Coronary artery (tissue), 2 donors: ENCODE measurements at regions not wholly inside any gene's neighbourhood (a gene's known extent, or its start where the extent isn't known, plus 50 kb on each side); places are given as distances from the start of the nearest gene placed in this dataset.

Source experiments
- DNase-seq: peaks from one replicate; pipeline ENCODE4 v3.0.0-alpha.2; 2017; ENCODE audit warnings: low spot score
- H3K27ac ChIP-seq, 2 donors: fragments of 200-600 bp; sonication (generic); one replicate each; pipeline ENCODE4 v1.5.1; 2016 to 2019
- H3K4me3 ChIP-seq: fragments of 200-600 bp; sonication (generic); 2 replicates; pipeline ENCODE4 v1.5.1; 2016; ENCODE audit warnings: mild to moderate bottlenecking, moderate library complexity
- CTCF ChIP-seq: fragments of 200-600 bp; sonication (generic); IDR thresholded peaks from one replicate; pipeline ENCODE4 v1.5.1; 2019; ENCODE audit warnings: antibody characterized with exemption

DNA sequence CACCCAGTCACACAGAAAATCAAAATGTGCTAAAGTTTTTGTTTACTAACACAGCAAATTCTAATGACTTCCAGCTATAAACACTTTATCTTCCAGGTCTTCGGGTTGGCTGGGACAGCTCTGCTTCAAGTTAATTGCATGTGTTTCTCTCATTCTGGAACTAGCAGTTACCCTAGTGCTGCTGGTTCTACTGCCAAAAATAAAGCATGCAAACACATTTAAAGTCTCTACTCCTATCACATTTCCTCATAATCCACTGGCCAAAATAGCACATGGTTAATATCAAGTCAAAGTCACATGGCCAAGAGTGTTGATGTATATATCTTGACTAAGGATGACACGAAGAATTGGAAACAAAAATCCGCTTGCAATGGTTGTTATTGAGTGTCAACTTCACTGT is 973.1 kb upstream of the ADGRL2 start:
- H3K27ac ChIP-seq: no peak overlapping the region
- TF ChIP-seq CTCF: no peak
- H3K4me3 ChIP-seq: no peak overlapping the region
- no peak for DNase-seq

DNA sequence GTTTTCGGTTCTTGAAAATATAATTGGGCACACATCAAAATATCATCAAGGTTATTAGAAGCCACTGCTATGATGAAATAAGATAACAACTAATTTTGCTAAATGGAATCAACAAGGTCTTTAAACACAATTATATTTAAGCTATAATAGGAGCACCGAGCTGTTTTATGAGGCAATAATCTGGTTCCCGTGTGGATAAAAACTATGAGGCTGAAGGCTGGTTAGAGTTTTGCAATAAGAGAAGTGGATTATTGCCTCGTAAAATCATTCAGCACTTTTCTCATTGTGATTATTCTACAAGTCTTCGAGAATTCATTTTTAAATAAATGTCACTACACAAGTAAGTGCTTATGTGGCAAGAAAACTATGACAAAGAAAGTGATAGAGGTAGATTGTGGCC is 975.7 kb upstream of the ADGRL2 start:
- DNase-seq: no peak
- no peak for TF ChIP-seq CTCF
- Histone ChIP-seq H3K27ac (no peak overlapping the region), H3K4me3 (no peak overlapping the region)

DNA sequence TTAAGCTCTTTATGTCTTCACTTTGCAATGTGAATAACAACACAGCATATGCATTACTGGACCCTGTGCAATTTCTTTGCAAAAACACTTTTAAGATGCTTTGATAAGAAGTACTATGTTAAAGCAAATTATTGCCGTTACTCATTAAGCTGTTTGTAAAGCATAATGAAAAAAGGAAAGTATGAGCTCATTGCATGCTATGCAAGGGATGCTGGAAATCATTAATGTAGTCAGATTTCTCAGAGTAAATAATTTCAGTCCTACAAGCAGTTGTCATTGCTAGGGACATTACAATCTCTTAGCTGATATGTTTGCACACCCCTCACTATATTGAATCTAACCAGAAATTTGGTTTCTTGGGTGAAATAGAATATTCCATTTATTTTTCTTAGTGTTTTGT is 982.5 kb upstream of the ADGRL2 start:
- Histone ChIP-seq H3K4me3 (no peak overlapping the region), H3K27ac (no peak overlapping the region)
- DNase-seq: no peak
- no peak for TF ChIP-seq CTCF

DNA sequence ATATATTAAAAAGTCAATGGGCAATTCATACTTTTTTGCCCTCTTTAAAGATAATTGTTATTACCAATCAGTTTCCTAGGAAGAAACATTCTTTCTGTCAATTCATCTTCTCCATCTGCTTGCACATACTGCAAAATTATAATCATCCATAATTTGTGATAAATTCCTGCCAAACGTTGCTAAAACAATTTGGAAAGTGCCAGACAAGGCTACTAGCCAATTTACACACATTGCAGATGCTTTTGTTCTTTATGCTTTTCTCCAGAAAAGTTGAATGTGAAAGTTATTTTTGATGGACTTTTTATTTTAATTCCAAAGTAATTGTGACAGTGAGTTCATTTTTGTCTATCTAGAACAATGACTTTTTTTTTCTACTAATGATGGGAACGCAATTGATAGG is 992.8 kb upstream of the ADGRL2 start:
- no peak overlapping the region for H3K4me3 ChIP-seq
- no peak overlapping the region for H3K27ac ChIP-seq
- no peak for TF ChIP-seq CTCF
- no peak for DNase-seq

DNA sequence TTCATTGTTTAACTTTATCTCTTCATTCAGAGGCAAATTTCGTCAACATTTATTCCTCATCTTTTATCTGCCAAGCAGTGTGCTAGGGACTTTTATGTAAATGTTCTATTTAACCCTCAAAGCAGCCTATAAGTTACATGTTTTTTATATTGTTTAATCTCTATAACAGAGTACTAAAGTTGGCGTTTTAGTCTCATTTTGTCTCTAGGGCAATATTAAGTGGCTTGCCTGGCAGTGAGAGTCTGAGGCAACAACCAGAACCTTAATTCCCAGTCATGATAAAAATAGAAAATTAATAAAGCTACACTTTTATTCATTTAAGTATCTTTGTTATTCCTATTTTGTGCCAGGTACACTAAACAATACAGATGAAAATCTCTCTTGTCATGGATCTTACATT is 994.3 kb upstream of the ADGRL2 start:
- TF ChIP-seq CTCF: no peak
- DNase-seq: no peak
- no peak overlapping the region for H3K4me3 ChIP-seq
- H3K27ac ChIP-seq: no peak overlapping the region

GRCh38 chr1:80801695-80802094 is 999.0 kb upstream of the ADGRL2 start:
- Histone ChIP-seq H3K27ac (no peak overlapping the region), H3K4me3 (no peak overlapping the region)
- TF ChIP-seq CTCF: no peak
- DNase-seq: no peak

DNA sequence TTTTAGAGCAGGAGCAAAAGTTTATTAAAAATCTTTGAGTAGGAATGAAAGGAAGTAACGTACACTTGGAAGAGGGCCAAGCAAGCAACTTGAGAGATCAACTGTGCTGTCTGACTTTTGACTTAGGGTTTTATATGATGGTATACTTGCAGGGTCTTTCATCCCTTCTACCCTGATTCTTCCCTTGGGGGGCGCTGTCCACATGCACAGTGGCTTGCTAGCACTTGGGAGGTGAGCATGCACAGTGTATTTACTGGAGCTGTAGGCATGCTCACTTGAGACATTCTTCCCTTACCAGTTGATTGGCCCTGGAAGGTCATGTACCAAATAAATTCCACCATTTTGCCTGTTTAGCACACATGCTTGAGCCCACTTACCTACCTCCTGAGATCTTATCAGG is 1001.3 kb upstream of the ADGRL2 start:
- no peak overlapping the region for H3K27ac ChIP-seq
- DNase-seq: no peak
- TF ChIP-seq CTCF: no peak
- no peak overlapping the region for H3K4me3 ChIP-seq
